ENCODE measurements at regions not wholly inside any gene's neighbourhood (a gene's known extent, or its start where the extent isn't known, plus 50 kb on each side); places are given as distances from the start of the nearest gene placed in this dataset.
A peak's percentile ranks its signal among the peaks of the same experiment; 100 is the strongest.
"Not testable (repeated sequence)": the region's sequence is repeated elsewhere in the genome, so short reads cannot be mapped to it uniquely, and the experiment has no call there.

DNA sequence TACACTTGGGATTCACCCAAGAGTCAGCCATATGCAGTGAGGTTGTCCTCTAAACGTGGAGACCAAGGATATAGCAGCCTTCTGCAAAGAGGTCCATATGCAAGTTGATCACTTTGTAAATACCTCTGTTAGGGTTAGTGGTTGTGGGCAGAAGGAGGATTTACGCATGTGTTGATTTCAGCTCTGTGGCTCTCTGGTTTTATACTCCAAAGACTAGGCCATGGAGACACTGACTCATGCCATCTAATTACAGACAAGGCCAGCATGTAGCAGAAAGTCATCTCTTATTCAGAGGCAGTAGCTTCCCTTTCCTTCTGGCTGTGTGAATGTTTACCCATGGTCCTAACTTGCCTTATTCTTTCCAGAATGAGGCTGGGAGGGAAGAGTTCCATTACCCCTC lies 140.9 kb upstream of the GOLGA6L4 start:
- DNase-seq = not testable (repeated sequence)

DNA sequence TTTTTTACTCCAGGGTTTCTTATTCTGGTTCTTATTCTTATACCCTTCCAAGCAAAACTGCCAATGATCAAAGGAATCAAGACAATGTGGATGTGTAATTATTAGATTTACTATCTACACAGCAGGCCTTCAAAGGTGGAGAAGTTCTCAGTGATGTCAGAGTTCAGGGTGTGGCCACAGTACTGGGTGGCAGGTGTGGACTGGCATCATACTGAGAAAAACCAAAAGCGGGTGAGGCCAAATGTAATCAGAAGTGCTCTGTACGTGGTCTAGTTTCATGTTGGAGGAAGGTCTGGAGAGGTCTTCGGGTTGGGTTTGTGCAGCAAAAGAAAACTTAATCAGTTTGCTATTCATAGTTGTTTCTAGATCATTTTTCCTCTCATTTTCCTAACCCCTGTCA lies 138.5 kb upstream of the GOLGA6L4 start:
- DNase-seq = not testable (repeated sequence)

DNA sequence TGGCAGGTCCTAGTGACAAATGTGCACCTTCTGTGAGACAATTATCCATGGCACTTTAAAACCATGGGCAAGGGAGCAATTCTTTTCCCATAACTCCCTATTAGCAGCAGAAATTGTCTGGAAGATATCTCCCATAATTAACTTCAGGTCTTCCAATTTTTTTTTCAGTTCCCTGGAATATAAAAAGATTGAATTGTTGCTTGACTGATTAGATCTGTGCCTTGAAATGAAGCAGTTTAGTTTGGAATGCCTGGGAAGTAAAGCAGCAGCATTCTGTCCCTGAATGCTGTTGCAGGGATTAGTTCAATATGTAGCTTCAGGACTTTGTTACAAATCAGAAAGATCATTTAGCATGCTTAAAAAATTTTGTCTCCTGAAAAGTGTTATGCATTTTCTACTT lies 137.0 kb upstream of the GOLGA6L4 start:
- DNase-seq = no peak

DNA sequence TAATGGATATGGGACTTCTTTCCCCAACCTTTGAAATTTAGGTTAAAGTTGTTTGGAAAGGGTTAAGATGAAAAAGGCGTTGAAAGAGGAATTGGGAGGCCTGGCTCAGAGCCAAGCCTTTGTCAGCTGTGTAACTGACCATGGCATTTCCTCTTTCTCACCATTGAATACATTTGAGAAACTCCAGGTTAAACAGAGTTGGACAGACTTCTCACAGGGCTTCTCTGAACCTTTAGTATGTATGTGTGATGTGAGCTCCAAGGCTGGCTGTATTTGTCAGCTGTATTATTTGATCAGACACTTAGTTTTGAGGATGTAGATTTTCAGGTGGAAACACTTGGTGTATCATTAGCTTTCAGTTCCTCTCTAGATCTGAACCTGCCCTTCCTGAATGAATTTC lies 136.4 kb upstream of the GOLGA6L4 start:
- DNase-seq = peak in 1 of 56 donors; percentile 1

DNA sequence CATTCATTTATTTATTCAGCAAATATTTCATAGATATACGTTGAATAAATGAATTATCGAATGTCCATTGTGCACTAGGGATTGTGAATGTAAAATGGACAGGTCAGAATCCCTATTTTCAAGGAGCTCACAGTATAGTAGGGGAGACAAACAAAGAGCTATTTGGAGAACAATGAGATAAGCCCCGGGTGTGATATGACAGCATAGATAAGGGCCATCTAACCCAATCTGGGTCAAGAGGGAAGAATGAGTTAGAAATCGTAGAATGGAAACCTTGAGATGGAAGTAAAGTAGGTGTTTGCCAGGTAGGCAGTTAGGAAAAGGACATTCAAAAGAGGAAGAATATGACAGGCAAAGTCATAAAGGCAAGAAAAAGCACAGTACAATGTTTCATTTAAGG lies 132.2 kb upstream of the GOLGA6L4 start:
- no peak for DNase-seq

DNA sequence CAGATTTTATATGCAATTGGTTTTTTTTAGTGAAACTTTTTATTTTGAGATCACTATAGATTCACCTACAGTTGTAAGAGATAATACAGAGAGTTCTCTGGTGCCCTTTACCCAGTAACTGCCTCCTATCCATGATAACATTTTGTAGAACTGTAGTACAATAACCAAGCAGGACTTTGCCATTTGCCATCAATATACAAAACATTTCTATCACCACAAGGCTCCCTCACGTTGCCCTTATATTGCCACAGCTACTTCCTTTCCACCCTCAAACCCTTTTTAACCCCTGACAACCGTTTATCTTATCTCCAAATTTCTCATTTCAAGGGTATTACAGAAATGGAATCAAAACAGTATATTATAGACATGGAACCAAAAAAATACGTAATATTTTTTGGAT lies 130.7 kb upstream of the GOLGA6L4 start:
- DNase-seq = no peak

DNA sequence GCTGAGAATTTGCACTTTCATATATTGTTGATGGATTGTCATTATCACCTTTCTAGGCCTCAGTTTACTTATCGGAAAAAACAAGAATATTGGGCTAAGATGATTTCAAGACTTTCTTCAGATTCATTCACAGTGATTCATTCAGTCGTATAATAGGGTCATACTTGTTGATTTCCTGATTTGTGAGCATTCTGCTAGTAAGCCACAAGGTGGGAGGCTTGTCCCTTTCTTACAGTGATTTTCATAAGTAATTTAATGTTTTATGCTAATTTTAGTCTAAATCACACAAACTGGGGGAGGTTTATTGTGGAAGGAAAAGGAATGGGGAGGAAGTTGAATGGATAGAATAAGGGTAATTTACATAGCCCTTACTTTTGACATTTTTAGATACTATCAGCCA lies 126.8 kb upstream of the GOLGA6L4 start:
- no peak for DNase-seq

DNA sequence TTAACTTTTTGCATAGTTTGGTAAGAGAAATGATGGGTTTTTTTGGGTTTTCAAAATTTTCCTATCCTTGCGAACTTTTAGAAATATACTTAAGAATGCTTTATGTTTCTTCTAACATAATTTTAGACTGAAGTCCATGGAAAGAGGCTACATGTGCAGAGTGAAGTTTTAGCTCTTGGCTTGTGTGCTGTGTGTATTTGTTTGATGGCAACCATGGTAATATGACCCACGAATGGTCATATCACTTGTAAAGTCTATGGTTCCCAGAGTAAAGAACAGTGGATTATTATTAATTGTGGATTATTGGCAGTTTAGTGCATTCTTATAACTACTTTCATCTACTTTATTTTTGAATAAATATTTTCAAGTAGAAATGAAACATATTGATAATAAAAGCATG lies 124.0 kb upstream of the GOLGA6L4 start:
- DNase-seq = no peak

DNA sequence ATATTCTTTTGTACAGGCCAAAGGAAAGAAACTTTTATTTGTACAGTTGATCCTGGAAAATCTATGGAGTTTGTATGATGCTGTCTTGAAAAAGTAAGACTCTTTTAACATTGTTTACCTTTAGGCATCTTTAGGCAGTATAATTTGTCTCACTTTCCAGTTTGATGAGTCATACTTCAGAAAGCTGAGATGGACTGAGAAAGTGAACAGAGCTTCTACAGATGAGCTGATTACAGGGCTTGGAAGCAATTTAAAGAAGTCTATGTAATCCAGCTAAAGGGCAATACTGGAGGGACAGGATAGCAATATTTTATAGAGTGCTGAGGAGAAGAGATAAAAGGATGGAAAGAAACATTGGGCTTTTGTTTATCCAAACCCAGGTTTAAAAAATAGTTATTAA lies 123.5 kb upstream of the GOLGA6L4 start:
- DNase-seq = no peak

DNA sequence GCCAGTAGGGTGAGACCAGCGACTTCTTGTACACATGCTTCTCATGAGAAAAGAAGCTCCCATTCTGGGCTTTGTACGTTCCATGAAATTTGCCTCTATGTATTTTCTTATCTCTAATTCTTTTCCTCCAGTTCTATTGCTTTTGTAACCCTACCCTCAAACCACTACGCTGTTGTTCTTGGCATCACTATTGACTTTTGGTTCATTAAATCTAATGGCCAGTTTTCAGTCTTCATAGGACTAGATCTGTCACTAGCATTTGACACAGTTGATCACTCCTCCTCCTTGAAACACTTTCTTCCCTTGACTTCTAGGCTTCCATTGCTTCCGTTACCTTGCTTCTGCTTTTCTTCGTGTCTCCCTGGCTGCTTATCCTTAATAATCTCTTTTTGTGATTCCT lies 121.7 kb upstream of the GOLGA6L4 start:
- DNase-seq = no peak

DNA sequence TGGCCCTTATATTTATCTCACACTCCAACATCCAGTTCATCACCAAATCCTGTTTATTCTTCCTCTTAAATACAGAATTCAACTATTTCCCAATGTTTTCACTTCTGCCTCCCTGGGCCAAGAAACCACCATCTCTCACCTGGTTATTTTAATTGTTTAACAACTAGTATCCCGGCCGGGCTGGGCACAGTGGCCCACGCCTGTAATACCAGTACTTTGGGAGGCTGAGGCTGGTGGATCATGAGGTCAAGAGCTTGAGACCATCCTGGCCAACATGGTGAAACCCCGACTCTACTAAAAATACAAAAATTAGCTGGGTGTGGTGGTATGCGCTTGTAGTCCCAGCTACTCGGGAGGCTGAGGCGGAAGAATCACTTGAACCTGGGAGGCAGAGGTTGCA lies 120.9 kb upstream of the GOLGA6L4 start:
- DNase-seq = not testable (repeated sequence)

DNA sequence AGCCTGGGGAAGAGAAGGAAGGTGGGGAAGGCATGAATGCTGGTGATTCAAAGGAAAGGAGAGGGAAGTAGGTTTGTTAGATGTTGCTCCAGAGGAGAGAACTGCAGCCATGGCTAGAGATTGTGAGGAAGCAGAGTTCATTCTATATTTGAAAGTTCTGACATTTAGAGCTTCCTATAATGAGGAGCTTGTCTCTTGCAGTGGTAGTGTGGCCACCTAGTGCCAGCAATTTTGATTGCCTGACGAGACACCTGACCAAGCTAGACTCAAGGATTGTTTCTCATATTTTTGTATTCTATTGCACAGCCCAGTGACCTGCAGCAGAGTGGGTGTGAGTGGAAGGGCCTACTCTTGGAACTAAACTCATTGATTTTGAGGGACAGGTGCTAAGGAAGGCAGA lies 116.2 kb upstream of the GOLGA6L4 start:
- not testable (repeated sequence) for DNase-seq

DNA sequence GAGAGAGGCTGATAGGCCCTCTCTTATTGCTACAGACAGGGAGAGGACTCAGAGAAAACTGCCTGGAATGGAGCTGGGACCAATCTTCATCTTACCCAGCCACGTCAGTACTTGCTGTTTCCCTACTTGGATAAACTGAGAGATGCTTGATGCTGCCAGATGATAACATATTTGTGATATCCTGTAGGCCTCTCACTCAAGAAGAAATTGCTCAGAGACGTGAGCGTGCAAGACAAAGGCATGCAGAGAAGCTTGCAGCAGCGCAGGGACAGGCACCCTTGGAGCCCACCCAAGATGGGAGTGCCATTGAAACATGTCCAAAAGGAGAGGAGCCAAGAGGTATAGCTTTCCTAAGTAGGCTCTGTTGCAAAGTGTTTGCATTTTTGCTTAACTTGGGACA lies 114.7 kb upstream of the GOLGA6L4 start:
- DNase-seq = not testable (repeated sequence)

DNA sequence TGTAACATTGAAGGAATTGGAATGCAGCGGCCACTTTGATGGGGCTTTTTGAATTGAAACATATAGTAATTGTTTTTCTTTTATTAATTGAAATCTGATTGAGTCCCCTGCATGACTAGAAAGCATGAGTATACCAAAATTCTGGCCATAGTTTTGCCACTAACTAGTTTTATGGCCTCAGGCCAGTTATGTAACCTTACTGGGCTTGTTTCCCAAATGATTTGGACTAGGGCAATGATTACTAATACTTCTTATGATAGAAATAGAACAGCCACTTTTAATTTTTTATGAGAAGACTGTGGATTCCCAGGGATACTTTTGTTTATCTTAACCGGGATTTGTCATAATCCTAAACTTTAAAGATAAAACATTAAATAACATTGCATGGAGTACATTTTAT lies 106.9 kb upstream of the GOLGA6L4 start:
- not testable (repeated sequence) for DNase-seq

DNA sequence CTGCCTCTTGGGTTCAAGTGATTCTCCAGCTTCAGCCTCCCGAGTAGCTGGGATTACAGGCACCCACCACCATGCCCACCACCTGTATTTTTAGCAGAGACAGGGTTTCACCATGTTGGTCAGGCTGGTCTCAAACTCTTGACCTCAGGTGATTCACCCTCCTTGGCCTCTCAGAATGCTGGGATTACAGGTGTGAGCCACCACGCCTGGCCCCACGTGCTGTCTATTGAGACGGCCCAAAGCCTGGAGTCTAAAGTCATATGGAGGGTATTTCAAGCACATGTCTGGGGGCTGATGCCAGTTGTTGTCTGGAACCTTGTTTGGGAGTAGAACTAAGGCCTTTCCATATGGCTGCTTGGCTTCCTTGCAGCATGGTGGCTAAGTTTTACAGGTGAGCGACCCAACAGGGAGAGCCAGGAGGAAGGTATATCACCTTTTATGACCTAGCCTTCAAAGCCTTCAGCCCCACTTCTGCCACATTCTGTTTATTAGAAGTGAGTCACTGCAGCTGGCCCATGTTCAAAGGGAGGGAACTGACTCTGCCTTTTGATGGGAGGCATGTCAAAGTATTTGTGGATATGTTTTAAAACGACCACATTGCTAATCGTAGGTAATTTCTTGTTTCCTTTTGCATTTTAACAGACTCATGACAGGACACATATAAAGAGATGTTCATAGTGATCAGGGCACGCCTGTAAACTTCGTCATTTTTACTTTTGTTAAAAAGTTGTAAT lies 105.3 kb upstream of the GOLGA6L4 start:
- not testable (repeated sequence) for DNase-seq

DNA sequence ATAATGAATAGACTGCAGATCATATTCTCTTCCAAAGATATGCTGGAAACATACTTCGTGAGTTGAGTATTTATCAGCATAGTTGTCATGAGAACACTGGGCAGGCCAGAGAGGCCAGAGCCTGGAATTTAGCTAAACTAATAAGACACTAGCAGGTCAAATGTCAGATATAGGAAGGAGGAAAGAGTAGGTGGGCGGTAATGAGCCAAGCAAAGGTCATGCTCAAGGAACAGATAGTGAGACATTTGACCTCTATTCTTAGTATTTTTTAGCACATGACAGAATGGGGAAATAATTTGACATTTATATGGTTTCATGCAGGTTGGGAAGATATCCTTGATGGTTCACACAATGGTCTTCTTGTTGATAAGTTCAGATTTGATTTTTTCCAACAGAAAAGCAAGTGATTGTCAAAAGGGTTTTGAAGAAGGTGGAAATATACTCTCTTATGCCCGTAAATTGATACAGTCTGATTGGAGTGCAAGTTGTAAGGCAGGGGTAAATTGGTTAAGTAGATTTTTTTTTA lies 99.6 kb upstream of the GOLGA6L4 start:
- not testable (repeated sequence) for DNase-seq

DNA sequence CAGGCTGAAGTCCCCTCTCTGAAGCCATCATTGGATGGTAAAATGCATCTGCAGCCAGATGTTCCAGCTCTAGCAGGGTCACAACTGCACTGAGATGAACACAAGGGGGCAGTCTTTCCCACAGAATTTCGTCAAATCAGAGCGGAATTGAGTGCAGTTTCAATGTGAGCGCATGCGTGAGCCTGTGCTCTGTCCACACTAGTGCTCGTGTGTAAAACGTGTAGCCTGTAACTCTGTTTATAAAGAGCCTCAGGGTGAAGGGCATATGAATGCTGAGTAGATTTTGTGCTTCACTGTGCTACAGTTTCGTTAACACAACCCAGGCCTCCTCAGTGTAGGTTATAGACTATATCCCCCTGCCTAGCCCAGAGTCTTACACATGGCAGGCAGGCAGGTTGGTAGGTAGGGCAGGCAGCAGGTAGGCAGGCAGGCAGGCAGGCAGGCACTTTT lies 92.7 kb upstream of the GOLGA6L4 start:
- DNase-seq = peak in 48 of 56 donors; percentile 5 to 87 (median 28)

DNA sequence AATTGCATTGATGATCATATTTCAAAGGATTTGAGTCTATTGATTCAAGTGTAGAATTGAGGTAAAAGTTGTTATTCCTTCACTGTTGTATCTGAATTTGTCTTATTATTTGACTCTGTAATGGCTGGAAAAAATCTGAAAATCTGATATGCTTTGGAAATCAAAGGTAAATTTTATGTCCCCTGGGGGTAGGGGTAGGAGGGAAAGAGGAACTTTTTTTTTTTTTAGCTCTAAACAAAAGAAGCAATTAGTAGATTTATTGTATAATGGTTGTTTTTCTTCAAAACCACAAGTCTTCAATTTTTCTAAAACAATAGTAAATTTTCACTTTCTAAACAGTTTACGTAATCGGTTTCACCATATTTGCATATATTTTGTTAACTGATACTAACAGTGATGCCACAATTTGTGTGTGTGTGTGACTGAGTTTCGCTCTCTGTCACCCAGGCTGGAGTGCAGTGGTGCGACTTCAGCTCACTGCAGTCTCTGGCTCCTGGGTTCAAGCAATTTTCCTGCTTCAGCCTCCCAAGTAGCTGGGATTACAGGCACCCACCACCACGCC lies 91.7 kb upstream of the GOLGA6L4 start:
- DNase-seq = no peak

DNA sequence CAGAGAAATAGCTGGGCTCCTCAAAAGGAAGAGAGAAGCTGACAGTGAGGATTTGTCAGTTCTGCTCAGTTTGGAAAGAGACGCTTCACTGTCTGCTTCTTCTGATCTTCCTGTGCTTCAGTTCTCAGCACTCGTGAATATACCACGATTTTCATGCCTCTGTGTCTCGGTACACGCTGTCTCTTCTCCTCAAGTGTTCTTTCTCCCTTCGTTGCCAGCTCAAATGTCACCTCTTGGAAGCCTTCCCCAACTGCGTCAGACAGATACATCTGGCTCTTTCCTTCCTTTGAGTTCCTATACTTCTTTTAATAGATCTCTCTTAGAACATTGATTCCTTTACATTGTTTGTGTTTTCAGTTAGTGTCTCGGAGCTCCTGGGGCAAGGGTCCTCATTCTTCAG lies 90.6 kb upstream of the GOLGA6L4 start:
- DNase-seq = not testable (repeated sequence)

DNA sequence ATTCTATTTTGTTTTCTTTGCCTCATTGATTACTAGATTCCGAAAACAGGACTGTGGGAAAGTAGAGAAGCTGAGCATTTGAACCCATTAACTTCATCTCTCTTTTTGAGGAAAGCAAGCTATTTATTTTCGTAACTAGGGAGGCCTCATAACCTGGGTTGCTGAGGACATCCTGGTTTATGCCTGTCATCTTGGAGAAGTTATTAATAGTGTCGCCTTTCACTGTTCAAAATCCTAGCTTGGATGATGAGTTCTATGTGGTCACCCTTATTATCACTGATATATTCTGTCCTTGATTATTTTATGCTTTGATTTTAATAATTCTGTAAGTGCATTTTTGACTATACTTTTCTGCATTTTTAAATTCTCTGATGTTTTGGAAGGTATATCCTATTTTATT lies 89.3 kb upstream of the GOLGA6L4 start:
- not testable (repeated sequence) for DNase-seq

DNA sequence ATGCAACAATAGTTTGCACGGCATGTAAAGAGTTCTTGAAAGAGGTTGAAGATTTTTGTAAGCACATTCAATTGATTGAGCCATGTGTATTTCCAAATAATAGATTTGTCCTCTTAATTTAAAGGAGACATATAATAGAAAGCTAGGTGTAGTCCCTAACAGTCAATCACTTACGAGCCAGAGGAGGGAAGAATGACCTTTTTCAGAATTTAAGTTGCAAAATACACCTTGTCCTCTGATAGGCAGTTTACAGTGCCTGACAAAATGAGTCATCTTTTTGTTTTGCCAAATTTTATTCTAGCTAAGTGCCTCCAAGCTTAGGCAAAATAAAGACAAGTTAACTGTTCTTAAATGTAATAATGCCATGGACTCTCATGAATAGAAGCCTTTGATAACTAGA lies 88.3 kb upstream of the GOLGA6L4 start:
- not testable (repeated sequence) for DNase-seq

DNA sequence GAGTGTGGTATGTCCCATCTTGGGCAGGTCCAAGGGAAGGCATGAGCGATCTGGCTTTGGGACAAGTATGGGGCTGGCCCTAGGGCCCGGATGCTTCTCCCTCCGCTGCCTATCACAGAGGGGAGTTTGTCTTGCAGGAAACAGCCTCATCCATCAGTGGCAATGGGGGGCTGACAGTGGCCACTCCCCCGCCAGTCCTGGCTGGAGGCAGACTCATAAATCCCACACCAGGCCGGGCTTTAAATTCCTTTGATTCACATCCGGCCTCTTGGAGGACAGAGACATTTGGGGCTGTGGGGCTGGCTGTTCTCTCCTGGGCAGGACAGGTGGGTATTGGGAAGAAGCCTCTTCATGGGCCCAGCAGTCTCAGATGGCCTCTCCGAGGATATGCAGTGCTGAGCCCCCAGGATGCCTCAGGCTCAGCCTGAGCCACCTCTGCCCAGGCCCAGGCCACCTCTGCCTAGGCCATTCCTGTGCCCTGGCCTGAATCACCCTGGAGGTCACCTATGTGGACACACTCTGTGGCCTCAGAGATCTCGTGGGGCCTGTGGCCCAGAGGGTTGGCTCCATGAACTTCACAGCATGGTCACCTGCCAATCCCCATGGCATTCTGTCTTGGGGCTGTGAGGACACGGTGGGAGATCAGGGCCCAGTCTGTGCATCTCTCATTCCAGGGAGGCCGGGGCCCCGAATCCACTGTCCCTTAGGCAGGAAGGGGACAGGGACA lies 84.2 kb upstream of the GOLGA6L4 start:
- no peak for DNase-seq
